Smooth muscle cell (in vitro differentiated cells): ENCODE measurements at regions not wholly inside any gene's neighbourhood (a gene's known extent, or its start where the extent isn't known, plus 50 kb on each side); places are given as distances from the start of the nearest gene placed in this dataset.

Source experiments
- DNase-seq: peaks from one replicate; lab custom pipeline; 2025; ENCODE audit not compliant: unreplicated experiment; lab: John Stamatoyannopoulos, UW
- H2AFZ ChIP-seq: fragments of 200-600 bp; sonication (generic); 2 replicates; pipeline ENCODE4 v1.6.0; 2016; ENCODE audit warnings: antibody characterized with exemption, low read depth, mild to moderate bottlenecking
- H3F3A ChIP-seq: fragments of 200-600 bp; sonication (generic); 2 replicates; pipeline ENCODE4 v1.6.0; 2017; ENCODE audit warnings: antibody characterized with exemption, low read depth
- H3K27ac ChIP-seq: fragments of 200-600 bp; sonication (generic); 2 replicates; pipeline ENCODE4 v1.5.1; 2016; ENCODE audit warnings: low read depth, mild to moderate bottlenecking
- H3K27me3 ChIP-seq: fragments of 200-600 bp; sonication (generic); 2 replicates; pipeline ENCODE4 v1.6.1; 2016; ENCODE audit warnings: low read depth, mild to moderate bottlenecking
- H3K36me3 ChIP-seq: fragments of 200-600 bp; sonication (generic); 2 replicates; pipeline ENCODE4 v1.5.1; 2016; ENCODE audit warnings: low read depth
- H3K4me1 ChIP-seq: fragments of 200-600 bp; sonication (generic); 2 replicates; pipeline ENCODE4 v1.5.1; 2016; ENCODE audit warnings: low read depth
- H3K4me2 ChIP-seq: fragments of 200-600 bp; sonication (generic); 2 replicates; pipeline ENCODE4 v1.6.0; 2016; ENCODE audit warnings: mild to moderate bottlenecking
- H3K4me3 ChIP-seq: fragments of 200-600 bp; sonication (generic); 2 replicates; pipeline ENCODE4 v1.5.1; 2016; ENCODE audit warnings: mild to moderate bottlenecking
- H3K79me2 ChIP-seq: fragments of 200-600 bp; sonication (generic); 2 replicates; pipeline ENCODE4 v1.6.0; 2016; ENCODE audit warnings: low read depth, mild to moderate bottlenecking
- H3K9ac ChIP-seq: fragments of 200-600 bp; sonication (generic); 2 replicates; pipeline ENCODE4 v1.6.0; 2016; ENCODE audit warnings: low read depth
- H3K9me3 ChIP-seq: fragments of 200-600 bp; sonication (generic); replicated peaks from 2 replicates; pipeline ENCODE4 v1.5.1; 2016; ENCODE audit warnings: low read depth
- H4K20me1 ChIP-seq: fragments of 200-600 bp; sonication (generic); 2 replicates; pipeline ENCODE4 v1.6.0; 2016; ENCODE audit warnings: low read depth
- CTCF ChIP-seq: fragments of 200-600 bp; sonication (generic); IDR thresholded peaks from 2 replicates; pipeline ENCODE4 v1.5.1; 2017; ENCODE audit warnings: borderline replicate concordance, mild to moderate bottlenecking, antibody characterized with exemption; ENCODE audit not compliant: insufficient read depth, poor library complexity, severe bottlenecking
- WGBS: methylation state at CpG from one replicate; pipeline ENCODE4 v1.1.7; 2016; ENCODE audit warnings: low lambda C conversion rate; 5-methylcytosine and 5-hydroxymethylcytosine counted together

GRCh38 chr11:71151561-71151960 is 100.8 kb downstream of the SHANK2 start:
- no peaks in the 10 kb centered on the region for H3K27me3 ChIP-seq
- 93% methylated on average over 14 of the region's 14 CpGs for WGBS
- H3K4me1 ChIP-seq, result no peaks in the 10 kb centered on the region
- TF ChIP-seq CTCF, result no peak
- no peaks in the 10 kb centered on the region for H3K79me2 ChIP-seq
- no peak overlapping the region for H3K4me3 ChIP-seq
- H3F3A ChIP-seq, result no peaks in the 10 kb centered on the region
- H3K9ac ChIP-seq, result no peak overlapping the region
- DNase-seq, result no peak
- no peaks in the 10 kb centered on the region for H4K20me1 ChIP-seq
- no peaks in the 10 kb centered on the region for H3K9me3 ChIP-seq
- H2AFZ ChIP-seq, result no peak overlapping the region
- no peaks in the 10 kb centered on the region for H3K36me3 ChIP-seq
- H3K4me2 ChIP-seq, result no peak overlapping the region
- H3K27ac ChIP-seq, result no peak overlapping the region

GRCh38 chr11:71150859-71151258 is 101.5 kb downstream of the SHANK2 start:
- H3K36me3 ChIP-seq, result no peaks in the 10 kb centered on the region
- no peak overlapping the region for H2AFZ ChIP-seq
- H3K4me3 ChIP-seq, result no peak overlapping the region
- 95% methylated on average over 8 of the region's 8 CpGs for WGBS
- no peaks in the 10 kb centered on the region for H4K20me1 ChIP-seq
- H3K4me1 ChIP-seq, result no peaks in the 10 kb centered on the region
- H3K27me3 ChIP-seq, result no peaks in the 10 kb centered on the region
- H3F3A ChIP-seq, result no peaks in the 10 kb centered on the region
- no peaks in the 10 kb centered on the region for H3K79me2 ChIP-seq
- no peak overlapping the region for H3K27ac ChIP-seq
- H3K4me2 ChIP-seq, result no peak overlapping the region
- H3K9ac ChIP-seq, result no peak overlapping the region
- no peaks in the 10 kb centered on the region for H3K9me3 ChIP-seq
- no peak for DNase-seq
- no peak for TF ChIP-seq CTCF

GRCh38 chr11:71148716-71149115 is 103.7 kb downstream of the SHANK2 start:
- Histone ChIP-seq H3F3A (no peaks in the 10 kb centered on the region), H3K4me3 (no peak overlapping the region), H3K9me3 (no peaks in the 10 kb centered on the region), H3K27me3 (no peaks in the 10 kb centered on the region), H3K27ac (no peak overlapping the region), H3K4me1 (no peaks in the 10 kb centered on the region), H3K79me2 (no peaks in the 10 kb centered on the region), H2AFZ (no peak overlapping the region), H3K4me2 (no peak overlapping the region), H4K20me1 (no peaks in the 10 kb centered on the region), H3K36me3 (no peaks in the 10 kb centered on the region), H3K9ac (no peak overlapping the region)
- TF ChIP-seq CTCF, result no peak
- DNase-seq, result no peak
- 96% methylated on average over 8 of the region's 8 CpGs for WGBS

GRCh38 chr11:71147331-71147730 is 105.0 kb downstream of the SHANK2 start:
- H3K9me3 ChIP-seq, result no peaks in the 10 kb centered on the region
- no peak overlapping the region for H3K27ac ChIP-seq
- no peak overlapping the region for H3K4me3 ChIP-seq
- DNase-seq, result no peak
- no peak for TF ChIP-seq CTCF
- H3K9ac ChIP-seq, result no peak overlapping the region
- no peaks in the 10 kb centered on the region for H3K4me1 ChIP-seq
- no peaks in the 10 kb centered on the region for H3K27me3 ChIP-seq
- 93% methylated on average over 14 of the region's 14 CpGs for WGBS
- H2AFZ ChIP-seq, result no peak overlapping the region
- H3K4me2 ChIP-seq, result no peak overlapping the region
- H3F3A ChIP-seq, result no peaks in the 10 kb centered on the region
- H4K20me1 ChIP-seq, result no peaks in the 10 kb centered on the region
- H3K79me2 ChIP-seq, result no peaks in the 10 kb centered on the region
- H3K36me3 ChIP-seq, result no peaks in the 10 kb centered on the region
